ENCODE measurements at regions not wholly inside any gene's neighbourhood (a gene's known extent, or its start where the extent isn't known, plus 50 kb on each side); places are given as distances from the start of the nearest gene placed in this dataset.

DNA sequence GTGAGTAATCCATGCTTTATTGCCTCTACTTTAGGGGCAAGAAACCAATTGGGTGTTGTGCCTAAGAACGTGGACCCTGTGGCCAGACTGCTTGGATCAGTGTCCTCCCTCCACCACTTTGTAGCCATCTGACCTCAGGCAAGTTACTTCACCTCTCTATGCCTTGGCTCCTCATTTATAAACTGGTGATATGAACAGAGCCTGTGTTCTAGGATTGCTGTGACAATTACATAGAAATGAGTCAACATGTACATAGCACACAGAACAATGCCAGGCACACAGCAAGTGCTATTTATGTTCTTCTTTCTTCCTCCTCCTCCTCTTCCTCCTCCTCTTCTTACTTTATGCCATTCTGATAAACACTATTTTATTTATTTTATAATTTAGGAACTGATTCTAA is 339.4 kb downstream of the CD83 start:
- Histone ChIP-seq H3K27me3 (ENCODE audit: control insufficient read depth in 1 of 2, insufficient read depth in 2 of 2, low read length in 2 of 2) (peaks cover 0 to 1% of the 10 kb centered on the region in 2 experiments; a peak in 1 of 5 replicates), H3K4me1 (ENCODE audit: insufficient read depth, low read length) (no peaks in the 10 kb centered on the region), H3K9me3 (ENCODE audit: low read length) (no peaks in the 10 kb centered on the region), H2AFZ (ENCODE audit: low read length) (no peak overlapping the region), H3K79me2 (ENCODE audit: insufficient read depth, low read length) (no peaks in the 10 kb centered on the region), H3K4me2 (ENCODE audit: low read depth, low read length) (no peak overlapping the region), H3K27ac (ENCODE audit: extremely low read length, insufficient read depth, low read length) (no peak overlapping the region), H3K36me3 (replicated peaks in 1 of 2; ENCODE audit: control insufficient read depth in 1 of 2, insufficient read depth in 2 of 2, low read length in 2 of 2) (no peaks in the 10 kb centered on the region), H3K4me3 (replicated peaks in 1 of 3; ENCODE audit: insufficient read depth in 1 of 3, low read depth in 2 of 3, low read length in 3 of 3) (no peak overlapping the region), H3K9ac (ENCODE audit: insufficient read depth, low read depth, low read length) (no peak overlapping the region), H4K20me1 (ENCODE audit: insufficient read depth, low read length) (no peaks in the 10 kb centered on the region)
- intact Hi-C loops (cut with micrococcal nuclease; ENCODE audit: unreplicated experiment) (loop anchor here (5.0 kb wide), 1 partner anchor 555 kb away; no protein-coding TSS in a partner anchor), in situ Hi-C loops (cut with HindIII; ENCODE audit: extremely low pct_ligation_motif_present, low pct_unique_long_range_greater_than_20kb) (no loop called here)
- DNase-seq (ENCODE audit: low spot score) (no peak), ATAC-seq (no peak), FAIRE-seq (no peak)
- CTCF ChIA-PET (ENCODE audit: low intra/inter-chr PET ratio, low total read pairs), result no interaction called here
- POLR2A ChIA-PET, result no interaction called here
- TF ChIP-seq EHMT2 (IDR thresholded peaks at IDR 0.05; ENCODE audit: borderline replicate concordance, low read depth, low read length), result no peak
- no peak for TF ChIP-seq GZF1 (CRISPR knock-in tag; IDR thresholded peaks at IDR 0.05)
- TF ChIP-seq, protein P1, sequence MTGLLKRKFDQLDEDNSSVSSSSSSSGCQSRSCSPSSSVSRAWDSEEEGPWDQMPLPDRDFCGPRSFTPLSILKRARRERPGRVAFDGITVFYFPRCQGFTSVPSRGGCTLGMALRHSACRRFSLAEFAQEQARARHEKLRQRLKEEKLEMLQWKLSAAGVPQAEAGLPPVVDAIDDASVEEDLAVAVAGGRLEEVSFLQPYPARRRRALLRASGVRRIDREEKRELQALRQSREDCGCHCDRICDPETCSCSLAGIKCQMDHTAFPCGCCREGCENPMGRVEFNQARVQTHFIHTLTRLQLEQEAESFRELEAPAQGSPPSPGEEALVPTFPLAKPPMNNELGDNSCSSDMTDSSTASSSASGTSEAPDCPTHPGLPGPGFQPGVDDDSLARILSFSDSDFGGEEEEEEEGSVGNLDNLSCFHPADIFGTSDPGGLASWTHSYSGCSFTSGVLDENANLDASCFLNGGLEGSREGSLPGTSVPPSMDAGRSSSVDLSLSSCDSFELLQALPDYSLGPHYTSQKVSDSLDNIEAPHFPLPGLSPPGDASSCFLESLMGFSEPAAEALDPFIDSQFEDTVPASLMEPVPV (CRISPR knock-in tag; IDR thresholded peaks at IDR 0.05), result no peak
- TF ChIP-seq, protein P2, sequence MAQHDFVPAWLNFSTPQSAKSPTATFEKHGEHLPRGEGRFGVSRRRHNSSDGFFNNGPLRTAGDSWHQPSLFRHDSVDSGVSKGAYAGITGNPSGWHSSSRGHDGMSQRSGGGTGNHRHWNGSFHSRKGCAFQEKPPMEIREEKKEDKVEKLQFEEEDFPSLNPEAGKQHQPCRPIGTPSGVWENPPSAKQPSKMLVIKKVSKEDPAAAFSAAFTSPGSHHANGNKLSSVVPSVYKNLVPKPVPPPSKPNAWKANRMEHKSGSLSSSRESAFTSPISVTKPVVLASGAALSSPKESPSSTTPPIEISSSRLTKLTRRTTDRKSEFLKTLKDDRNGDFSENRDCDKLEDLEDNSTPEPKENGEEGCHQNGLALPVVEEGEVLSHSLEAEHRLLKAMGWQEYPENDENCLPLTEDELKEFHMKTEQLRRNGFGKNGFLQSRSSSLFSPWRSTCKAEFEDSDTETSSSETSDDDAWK (CRISPR knock-in tag; IDR thresholded peaks at IDR 0.05), result no peak
- TF ChIP-seq ZNF816 (CRISPR knock-in tag; IDR thresholded peaks at IDR 0.05; ENCODE audit: borderline replicate concordance), result no peak
- TF ChIP-seq SIX1 (CRISPR knock-in tag; IDR thresholded peaks at IDR 0.05; ENCODE audit: borderline replicate concordance), result no peak
- no peak for TF ChIP-seq RXRB (CRISPR knock-in tag; IDR thresholded peaks at IDR 0.05; ENCODE audit: borderline replicate concordance)
- WGBS (ENCODE audit: low lambda C conversion rate), result 0% methylated on average over 1 of the region's 1 CpG
- BruUV-seq (replicated peaks), result no TSS peak

Data from HepG2 (cell line).